Thymus (tissue), 11 donors: ENCODE measurements at regions not wholly inside any gene's neighbourhood (a gene's known extent, or its start where the extent isn't known, plus 50 kb on each side); places are given as distances from the start of the nearest gene placed in this dataset.
"Not testable (repeated sequence)": the region's sequence is repeated elsewhere in the genome, so short reads cannot be mapped to it uniquely, and the experiment has no call there.

ENCODE experiments used
- DNase-seq, 9 donors: peaks; one replicate each; pipeline ENCODE4 v3.0.0-alpha.2; 2013; ENCODE audit warnings: low spot score in 9 of 9, low read depth in 6 of 9, missing footprints in 1 of 9
- H3K27ac ChIP-seq, 2 donors: one replicate each; pipeline ENCODE4 v1.5.1; 2013; ENCODE audit warnings: control low read depth in 1 of 2, low read depth in 1 of 2, low read length in 1 of 2, mild to moderate bottlenecking in 1 of 2, moderate library complexity in 1 of 2
- H3K27me3 ChIP-seq, 2 donors: one replicate each; pipeline ENCODE4 v1.5.1; 2013; ENCODE audit warnings: low read length in 1 of 2; ENCODE audit not compliant: control insufficient read depth in 2 of 2, insufficient read depth in 1 of 2
- H3K36me3 ChIP-seq, 2 donors: one replicate each; pipeline ENCODE4 v1.5.1; 2013; ENCODE audit warnings: low read length in 1 of 2, mild to moderate bottlenecking in 1 of 2, moderate library complexity in 1 of 2; ENCODE audit not compliant: control insufficient read depth in 2 of 2, insufficient read depth in 2 of 2
- H3K4me1 ChIP-seq, 2 donors: one replicate each; pipeline ENCODE4 v1.5.1; 2013; ENCODE audit warnings: low read length in 2 of 2; ENCODE audit not compliant: control insufficient read depth in 2 of 2, insufficient read depth in 2 of 2
- H3K4me3 ChIP-seq, 2 donors: one replicate each; pipeline ENCODE4 v1.5.1; 2013; ENCODE audit warnings: low read length in 2 of 2, control low read depth in 1 of 2, mild to moderate bottlenecking in 1 of 2
- H3K9me3 ChIP-seq, 2 donors: one replicate each; pipeline ENCODE4 v1.5.1; 2013; ENCODE audit warnings: low read length in 1 of 2, mild to moderate bottlenecking in 1 of 2; ENCODE audit not compliant: control insufficient read depth in 2 of 2, insufficient read depth in 1 of 2
- WGBS: extraction: QIAGEN DNeasy Blood & Tissue Kit; methylation state at CpG from one replicate; pipeline ENCODE4 v1.1.7; 2013; 5-methylcytosine and 5-hydroxymethylcytosine counted together
- donor health status: healthy.

GRCh38 chr6:126983779-126984178 lies 134.7 kb upstream of the RSPO3 start:
- no peak for DNase-seq
- Histone ChIP-seq H3K4me3 (no peak overlapping the region), H3K36me3 (no peaks in the 10 kb centered on the region), H3K9me3 (peaks cover 0 to 6% of the 10 kb centered on the region in 2 donors), H3K27me3 (no peaks in the 10 kb centered on the region), H3K4me1 (no peaks in the 10 kb centered on the region), H3K27ac (no peak overlapping the region)
- 54% methylated on average over 4 of the region's 4 CpGs for WGBS

GRCh38 chr6:126988125-126988524 lies 130.3 kb upstream of the RSPO3 start:
- not testable (repeated sequence) for H3K4me3 ChIP-seq, H3K4me1 ChIP-seq, H3K36me3 ChIP-seq, H3K27ac ChIP-seq, DNase-seq, H3K9me3 ChIP-seq, H3K27me3 ChIP-seq
- 96% methylated on average over 1 of the region's 1 CpG for WGBS

- no peaks in the 10 kb centered on the region for H3K9me3 ChIP-seq
- H3K4me1 ChIP-seq: no peaks in the 10 kb centered on the region
- no peaks in the 10 kb centered on the region for H3K36me3 ChIP-seq
- H3K4me3 ChIP-seq: no peak overlapping the region
- no peaks in the 10 kb centered on the region for H3K27me3 ChIP-seq
- H3K27ac ChIP-seq: no peak overlapping the region
- no peak for DNase-seq
- 92% methylated on average over 6 of the region's 6 CpGs for WGBS
Measured at GRCh38 chr6:127000631-127001030, 117.8 kb upstream of the RSPO3 start.

- H3K4me1 ChIP-seq: no peaks in the 10 kb centered on the region
- H3K27ac ChIP-seq: no peak overlapping the region
- H3K36me3 ChIP-seq: no peaks in the 10 kb centered on the region
- no peaks in the 10 kb centered on the region for H3K9me3 ChIP-seq
- H3K27me3 ChIP-seq: no peaks in the 10 kb centered on the region
- H3K4me3 ChIP-seq: no peak overlapping the region
- WGBS: 94% methylated on average over 3 of the region's 3 CpGs
- no peak for DNase-seq
Measured at GRCh38 chr6:127013865-127014264, 104.6 kb upstream of the RSPO3 start.

GRCh38 chr6:127015858-127016257 lies 102.6 kb upstream of the RSPO3 start:
- no peaks in the 10 kb centered on the region for H3K9me3 ChIP-seq
- no peaks in the 10 kb centered on the region for H3K36me3 ChIP-seq
- DNase-seq: no peak

GRCh38 chr6:127019828-127020227 lies 98.6 kb upstream of the RSPO3 start:
- WGBS: 83% methylated on average over 1 of the region's 1 CpG
- Histone ChIP-seq H3K36me3 (no peaks in the 10 kb centered on the region), H3K4me1 (no peaks in the 10 kb centered on the region), H3K4me3 (no peak overlapping the region), H3K27ac (no peak overlapping the region), H3K27me3 (no peaks in the 10 kb centered on the region), H3K9me3 (no peaks in the 10 kb centered on the region)
- no peak for DNase-seq

More at GRCh38 chr6:127015858-127016257, 102.6 kb upstream of the RSPO3 start:
- Histone ChIP-seq H3K4me1 (no peaks in the 10 kb centered on the region), H3K27ac (no peak overlapping the region), H3K4me3 (no peak overlapping the region), H3K27me3 (no peaks in the 10 kb centered on the region)

- Histone ChIP-seq H3K4me1 (no peaks in the 10 kb centered on the region), H3K27me3 (no peaks in the 10 kb centered on the region), H3K9me3 (no peaks in the 10 kb centered on the region), H3K4me3 (no peak overlapping the region), H3K27ac (no peak overlapping the region), H3K36me3 (no peaks in the 10 kb centered on the region)
- 80% methylated on average over 7 of the region's 7 CpGs for WGBS
- DNase-seq: no peak
Measured at GRCh38 chr6:127022302-127022701, 96.2 kb upstream of the RSPO3 start.

GRCh38 chr6:127023001-127023778 lies 95.3 kb upstream of the RSPO3 start:
- Histone ChIP-seq H3K4me3 (no peak overlapping the region), H3K27me3 (no peaks in the 10 kb centered on the region), H3K27ac (no peak overlapping the region), H3K9me3 (no peaks in the 10 kb centered on the region), H3K4me1 (no peaks in the 10 kb centered on the region), H3K36me3 (no peaks in the 10 kb centered on the region)
- WGBS: 94% methylated on average over 1 of the region's 1 CpG
- no peak for DNase-seq

- H3K4me1 ChIP-seq: no peaks in the 10 kb centered on the region
- no peaks in the 10 kb centered on the region for H3K9me3 ChIP-seq
- no peak overlapping the region for H3K4me3 ChIP-seq
- WGBS: 97% methylated on average over 1 of the region's 1 CpG
- no peak overlapping the region for H3K27ac ChIP-seq
- no peak for DNase-seq
- H3K36me3 ChIP-seq: no peaks in the 10 kb centered on the region
- H3K27me3 ChIP-seq: no peaks in the 10 kb centered on the region
Measured at GRCh38 chr6:127026247-127026646, 92.2 kb upstream of the RSPO3 start.
